ENCODE measurements at regions not wholly inside any gene's neighbourhood (a gene's known extent, or its start where the extent isn't known, plus 50 kb on each side); places are given as distances from the start of the nearest gene placed in this dataset.

DNA sequence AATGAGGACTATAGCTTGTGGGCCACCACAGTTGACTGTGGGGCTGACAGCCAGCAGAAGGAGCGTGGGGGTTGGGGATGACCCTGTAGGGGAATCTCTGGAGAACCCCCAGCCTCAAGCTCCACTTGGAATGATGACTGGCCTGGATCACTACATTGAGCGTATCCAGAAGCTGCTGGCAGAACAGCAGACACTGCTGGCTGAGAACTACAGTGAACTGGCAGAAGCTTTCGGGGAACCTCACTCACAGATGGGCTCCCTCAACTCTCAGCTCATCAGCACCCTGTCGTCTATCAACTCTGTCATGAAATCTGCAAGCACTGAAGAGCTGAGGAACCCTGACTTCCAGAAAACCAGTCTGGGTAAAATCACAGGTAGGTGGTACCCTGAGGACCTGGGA is 128.4 kb upstream of the DMRT1 start:
- no peak overlapping the region for H3K4me3 ChIP-seq
- ATAC-seq (no peak), FAIRE-seq (no peak), DNase-seq (ENCODE audit: low read depth in 1 of 2, low spot score in 1 of 2) (no peak)
- TF ChIP-seq SMC3 (IDR thresholded peaks at IDR 0.05) = no peak
- no peak for TF ChIP-seq ZFP36 (IDR thresholded peaks at IDR 0.05; ENCODE audit: borderline replicate concordance, partially characterized antibody)
- TF ChIP-seq KDM5A (IDR thresholded peaks at IDR 0.05) = no peak
- no peak for TF ChIP-seq TFCP2L1 (CRISPR knock-in tag; IDR thresholded peaks at IDR 0.05)
- TF ChIP-seq CBX8 (IDR thresholded peaks at IDR 0.05) = no peak
- no peak for TF ChIP-seq HEYL (CRISPR knock-in tag; IDR thresholded peaks at IDR 0.05)
- TF ChIP-seq POLR2A (IDR thresholded peaks at IDR 0.05; ENCODE audit: low read length) = no peak
- no peak for TF ChIP-seq RFX5 (IDR thresholded peaks at IDR 0.05)
- TF ChIP-seq HDAC2 (IDR thresholded peaks at IDR 0.05) = no peak
- no peak for TF ChIP-seq HOXB5 (CRISPR knock-in tag; IDR thresholded peaks at IDR 0.05)
- TF ChIP-seq, protein P1, sequence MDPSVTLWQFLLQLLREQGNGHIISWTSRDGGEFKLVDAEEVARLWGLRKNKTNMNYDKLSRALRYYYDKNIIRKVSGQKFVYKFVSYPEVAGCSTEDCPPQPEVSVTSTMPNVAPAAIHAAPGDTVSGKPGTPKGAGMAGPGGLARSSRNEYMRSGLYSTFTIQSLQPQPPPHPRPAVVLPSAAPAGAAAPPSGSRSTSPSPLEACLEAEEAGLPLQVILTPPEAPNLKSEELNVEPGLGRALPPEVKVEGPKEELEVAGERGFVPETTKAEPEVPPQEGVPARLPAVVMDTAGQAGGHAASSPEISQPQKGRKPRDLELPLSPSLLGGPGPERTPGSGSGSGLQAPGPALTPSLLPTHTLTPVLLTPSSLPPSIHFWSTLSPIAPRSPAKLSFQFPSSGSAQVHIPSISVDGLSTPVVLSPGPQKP (IDR thresholded peaks at IDR 0.05; ENCODE audit: low read depth, low read length) = no peak
- no peak for TF ChIP-seq JUN (IDR thresholded peaks at IDR 0.05)
- no peak for TF ChIP-seq EHF (CRISPR knock-in tag; IDR thresholded peaks at IDR 0.05)
- H3K4me1 ChIP-seq = peaks cover 7% of the 10 kb centered on the region; the same call in 1 of the 3 replicates
- no peaks in the 10 kb centered on the region for H3K9me3 ChIP-seq
- ChIA-PET POLR2A (no interaction called here), CTCF (interaction anchor here (0.9 to 2.2 kb wide), 3 partner anchors 10 to 100 kb away, joined by 3 to 10 read pairs (median 4); no protein-coding TSS in a partner anchor)
- WGBS (ENCODE audit: missing lambda C conversion rate) = 89% methylated on average over 4 of the region's 4 CpGs
- no peak overlapping the region for H3K27ac ChIP-seq
- H3K4me2 ChIP-seq = no peak overlapping the region

DNA sequence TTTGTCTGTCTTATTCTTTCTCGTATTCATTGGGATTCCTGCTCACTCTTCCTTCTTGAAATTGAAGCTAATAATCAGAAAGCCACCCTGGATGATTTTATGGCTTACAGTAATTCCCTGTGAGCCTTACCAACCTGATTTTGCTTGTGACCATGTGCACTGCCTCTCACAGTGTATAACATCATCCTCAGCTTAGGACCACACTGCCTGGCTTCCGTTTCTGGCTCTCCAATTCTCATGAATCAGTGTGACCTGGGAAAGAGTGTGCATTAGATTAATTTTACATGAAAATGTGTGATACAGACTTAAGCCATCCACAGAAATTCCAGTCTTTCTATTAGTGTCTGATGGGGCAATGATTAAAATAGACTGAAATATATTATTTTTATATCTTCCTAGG is 126.8 kb upstream of the DMRT1 start:
- POLR2A ChIA-PET = no interaction called here
- no peak for DNase-seq (ENCODE audit: low read depth in 1 of 2, low spot score in 1 of 2)
- H3K4me2 ChIP-seq = no peak overlapping the region
- no peak for TF ChIP-seq KDM5A (IDR thresholded peaks at IDR 0.05)
- no peak for TF ChIP-seq CEBPB (IDR thresholded peaks at IDR 0.05)
- no peak for TF ChIP-seq EHF (CRISPR knock-in tag; IDR thresholded peaks at IDR 0.05)
- TF ChIP-seq, protein P2, sequence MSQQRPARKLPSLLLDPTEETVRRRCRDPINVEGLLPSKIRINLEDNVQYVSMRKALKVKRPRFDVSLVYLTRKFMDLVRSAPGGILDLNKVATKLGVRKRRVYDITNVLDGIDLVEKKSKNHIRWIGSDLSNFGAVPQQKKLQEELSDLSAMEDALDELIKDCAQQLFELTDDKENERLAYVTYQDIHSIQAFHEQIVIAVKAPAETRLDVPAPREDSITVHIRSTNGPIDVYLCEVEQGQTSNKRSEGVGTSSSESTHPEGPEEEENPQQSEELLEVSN (IDR thresholded peaks at IDR 0.05; ENCODE audit: borderline replicate concordance, low read depth) = no peak
- TF ChIP-seq RCOR1 (IDR thresholded peaks at IDR 0.05; ENCODE audit: low read depth, low read length) = no peak
- TF ChIP-seq, protein P3, sequence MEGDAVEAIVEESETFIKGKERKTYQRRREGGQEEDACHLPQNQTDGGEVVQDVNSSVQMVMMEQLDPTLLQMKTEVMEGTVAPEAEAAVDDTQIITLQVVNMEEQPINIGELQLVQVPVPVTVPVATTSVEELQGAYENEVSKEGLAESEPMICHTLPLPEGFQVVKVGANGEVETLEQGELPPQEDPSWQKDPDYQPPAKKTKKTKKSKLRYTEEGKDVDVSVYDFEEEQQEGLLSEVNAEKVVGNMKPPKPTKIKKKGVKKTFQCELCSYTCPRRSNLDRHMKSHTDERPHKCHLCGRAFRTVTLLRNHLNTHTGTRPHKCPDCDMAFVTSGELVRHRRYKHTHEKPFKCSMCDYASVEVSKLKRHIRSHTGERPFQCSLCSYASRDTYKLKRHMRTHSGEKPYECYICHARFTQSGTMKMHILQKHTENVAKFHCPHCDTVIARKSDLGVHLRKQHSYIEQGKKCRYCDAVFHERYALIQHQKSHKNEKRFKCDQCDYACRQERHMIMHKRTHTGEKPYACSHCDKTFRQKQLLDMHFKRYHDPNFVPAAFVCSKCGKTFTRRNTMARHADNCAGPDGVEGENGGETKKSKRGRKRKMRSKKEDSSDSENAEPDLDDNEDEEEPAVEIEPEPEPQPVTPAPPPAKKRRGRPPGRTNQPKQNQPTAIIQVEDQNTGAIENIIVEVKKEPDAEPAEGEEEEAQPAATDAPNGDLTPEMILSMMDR (IDR thresholded peaks at IDR 0.05) = no peak
- no peak for TF ChIP-seq ZC3H11A (IDR thresholded peaks at IDR 0.05)
- TF ChIP-seq, protein P4, sequence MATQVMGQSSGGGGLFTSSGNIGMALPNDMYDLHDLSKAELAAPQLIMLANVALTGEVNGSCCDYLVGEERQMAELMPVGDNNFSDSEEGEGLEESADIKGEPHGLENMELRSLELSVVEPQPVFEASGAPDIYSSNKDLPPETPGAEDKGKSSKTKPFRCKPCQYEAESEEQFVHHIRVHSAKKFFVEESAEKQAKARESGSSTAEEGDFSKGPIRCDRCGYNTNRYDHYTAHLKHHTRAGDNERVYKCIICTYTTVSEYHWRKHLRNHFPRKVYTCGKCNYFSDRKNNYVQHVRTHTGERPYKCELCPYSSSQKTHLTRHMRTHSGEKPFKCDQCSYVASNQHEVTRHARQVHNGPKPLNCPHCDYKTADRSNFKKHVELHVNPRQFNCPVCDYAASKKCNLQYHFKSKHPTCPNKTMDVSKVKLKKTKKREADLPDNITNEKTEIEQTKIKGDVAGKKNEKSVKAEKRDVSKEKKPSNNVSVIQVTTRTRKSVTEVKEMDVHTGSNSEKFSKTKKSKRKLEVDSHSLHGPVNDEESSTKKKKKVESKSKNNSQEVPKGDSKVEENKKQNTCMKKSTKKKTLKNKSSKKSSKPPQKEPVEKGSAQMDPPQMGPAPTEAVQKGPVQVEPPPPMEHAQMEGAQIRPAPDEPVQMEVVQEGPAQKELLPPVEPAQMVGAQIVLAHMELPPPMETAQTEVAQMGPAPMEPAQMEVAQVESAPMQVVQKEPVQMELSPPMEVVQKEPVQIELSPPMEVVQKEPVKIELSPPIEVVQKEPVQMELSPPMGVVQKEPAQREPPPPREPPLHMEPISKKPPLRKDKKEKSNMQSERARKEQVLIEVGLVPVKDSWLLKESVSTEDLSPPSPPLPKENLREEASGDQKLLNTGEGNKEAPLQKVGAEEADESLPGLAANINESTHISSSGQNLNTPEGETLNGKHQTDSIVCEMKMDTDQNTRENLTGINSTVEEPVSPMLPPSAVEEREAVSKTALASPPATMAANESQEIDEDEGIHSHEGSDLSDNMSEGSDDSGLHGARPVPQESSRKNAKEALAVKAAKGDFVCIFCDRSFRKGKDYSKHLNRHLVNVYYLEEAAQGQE (IDR thresholded peaks at IDR 0.05) = no peak
- TF ChIP-seq BHLHE40 (IDR thresholded peaks at IDR 0.05; ENCODE audit: low read depth, low read length) = no peak
- TF ChIP-seq, protein P5, sequence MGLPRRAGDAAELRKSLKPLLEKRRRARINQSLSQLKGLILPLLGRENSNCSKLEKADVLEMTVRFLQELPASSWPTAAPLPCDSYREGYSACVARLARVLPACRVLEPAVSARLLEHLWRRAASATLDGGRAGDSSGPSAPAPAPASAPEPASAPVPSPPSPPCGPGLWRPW (IDR thresholded peaks at IDR 0.05) = no peak
- no peak overlapping the region for H3K4me3 ChIP-seq
- ATAC-seq = no peak
- no peak overlapping the region for H3K27ac ChIP-seq
- H3K4me1 ChIP-seq = peaks cover 7% of the 10 kb centered on the region; the same call in 1 of the 3 replicates
- 84% methylated on average over 2 of the region's 2 CpGs for WGBS (ENCODE audit: missing lambda C conversion rate)
- CTCF ChIA-PET = no interaction called here
- FAIRE-seq = no peak
- H3K9me3 ChIP-seq = no peaks in the 10 kb centered on the region

All from A549 (cell line).